ENCODE measurements at regions not wholly inside any gene's neighbourhood (a gene's known extent, or its start where the extent isn't known, plus 50 kb on each side); places are given as distances from the start of the nearest gene placed in this dataset.

DNA sequence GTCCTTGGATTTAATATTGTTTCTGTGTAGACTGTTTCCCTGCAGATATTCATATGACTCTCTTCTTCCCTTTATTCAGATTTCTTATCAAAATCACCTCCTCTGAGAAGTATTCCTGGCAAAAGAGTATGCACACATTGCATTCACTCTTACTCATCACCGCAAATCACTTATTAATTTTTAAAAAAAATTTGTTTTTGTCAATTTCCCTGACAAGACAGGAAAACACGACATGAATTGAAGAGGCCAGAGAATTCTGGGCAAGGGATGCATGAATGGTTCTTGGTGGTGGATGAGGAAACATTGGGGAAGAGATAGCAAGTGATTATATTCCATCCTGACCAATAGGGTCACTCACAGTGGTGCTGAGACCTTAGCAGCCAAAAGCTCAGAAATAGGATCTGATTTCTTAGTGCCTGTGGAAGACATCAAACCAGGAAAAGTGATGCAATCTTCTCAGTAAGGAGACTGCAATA is 522.5 kb upstream of the AGA start:
- H3K9me3 ChIP-seq (ENCODE audit: low read length), result no peaks in the 10 kb centered on the region
- H3K4me1 ChIP-seq (ENCODE audit: insufficient read depth, low read length), result no peaks in the 10 kb centered on the region
- no peaks in the 10 kb centered on the region for H3K36me3 ChIP-seq (ENCODE audit: insufficient read depth, low read length)
- H3K27ac ChIP-seq (ENCODE audit: low read depth, low read length), result no peak overlapping the region
- peaks cover 0 to 4% (median 2%) of the 10 kb centered on the region in 5 donors for H3K9me3 Mint-ChIP-seq
- H3K4me3 Mint-ChIP-seq, result no peak overlapping the region
- CTCF ChIA-PET, result no interaction called here
- no peak overlapping the region for H3K27ac Mint-ChIP-seq
- no peaks in the 10 kb centered on the region for H3K36me3 Mint-ChIP-seq
- no peaks in the 10 kb centered on the region for H3K27me3 Mint-ChIP-seq
- POLR2A ChIA-PET, result no interaction called here
- no peaks in the 10 kb centered on the region for H3K27me3 ChIP-seq (ENCODE audit: insufficient read depth, low read length, poor library complexity, severe bottlenecking)
- no peak for DNase-seq
- no peak overlapping the region for H3K4me3 ChIP-seq (ENCODE audit: low read length)
- no peaks in the 10 kb centered on the region for H3K4me1 Mint-ChIP-seq

DNA sequence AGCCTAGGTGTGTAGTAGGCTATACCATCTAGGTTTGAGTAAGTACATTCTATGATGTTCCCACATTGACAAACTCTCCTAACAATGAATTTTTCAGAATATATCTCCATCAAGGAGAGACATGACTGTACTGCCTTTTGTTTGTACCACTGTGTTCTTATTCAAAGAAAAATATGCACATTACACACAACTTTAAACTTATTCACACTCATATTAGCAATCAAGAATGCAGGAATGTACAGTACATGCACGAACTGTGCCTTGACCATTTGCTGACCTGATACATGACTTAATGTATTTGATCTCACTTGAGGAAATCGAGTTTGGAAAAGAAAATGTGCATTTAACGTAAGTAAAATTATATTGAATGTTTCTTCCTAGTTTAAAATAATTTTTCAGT is 525.1 kb upstream of the AGA start:
- Mint-ChIP-seq H3K27ac (no peak overlapping the region), H3K4me3 (no peak overlapping the region), H3K27me3 (no peaks in the 10 kb centered on the region), H3K4me1 (no peaks in the 10 kb centered on the region), H3K9me3 (peaks cover 0 to 4% (median 0%) of the 10 kb centered on the region in 5 donors), H3K36me3 (no peaks in the 10 kb centered on the region)
- CTCF ChIA-PET, result no interaction called here
- no peak overlapping the region for H3K27ac ChIP-seq (ENCODE audit: low read depth, low read length)
- H3K4me3 ChIP-seq (ENCODE audit: low read length), result no peak overlapping the region
- no peaks in the 10 kb centered on the region for H3K4me1 ChIP-seq (ENCODE audit: insufficient read depth, low read length)
- H3K27me3 ChIP-seq (ENCODE audit: insufficient read depth, low read length, poor library complexity, severe bottlenecking), result no peaks in the 10 kb centered on the region
- no peak for DNase-seq
- POLR2A ChIA-PET, result no interaction called here
- H3K36me3 ChIP-seq (ENCODE audit: insufficient read depth, low read length), result no peaks in the 10 kb centered on the region
- H3K9me3 ChIP-seq (ENCODE audit: low read length), result no peaks in the 10 kb centered on the region

DNA sequence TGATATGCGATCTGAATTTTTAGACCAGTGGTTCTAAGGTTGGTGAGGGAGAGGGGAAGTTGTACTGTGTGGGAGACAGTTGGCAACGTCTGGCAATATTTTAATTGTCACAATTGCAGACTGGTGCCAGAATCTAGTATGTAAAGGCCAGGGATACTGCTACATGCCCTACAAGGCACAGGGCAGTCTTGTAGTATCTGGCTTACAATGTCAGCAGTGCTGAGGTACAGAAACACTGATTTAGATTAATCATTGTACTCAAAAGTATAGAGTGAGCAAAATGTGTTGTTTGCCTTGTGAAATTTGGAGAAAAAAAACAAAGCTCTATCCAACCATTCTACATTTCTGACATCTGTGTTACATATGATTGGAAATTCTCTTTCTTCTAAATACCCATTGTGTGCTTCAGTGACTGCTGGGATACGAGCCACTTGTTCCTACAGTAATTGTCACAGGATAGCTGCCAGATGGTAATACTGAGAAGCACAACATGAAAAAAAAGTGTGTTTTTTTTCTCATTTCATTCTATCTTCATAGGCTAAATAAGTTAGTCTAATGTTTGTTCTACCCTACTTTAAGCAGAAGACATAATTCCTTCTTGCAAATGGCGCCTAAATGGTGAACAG is 526.7 kb upstream of the AGA start:
- no peaks in the 10 kb centered on the region for H3K27me3 ChIP-seq (ENCODE audit: insufficient read depth, low read length, poor library complexity, severe bottlenecking)
- Mint-ChIP-seq H3K4me1 (no peaks in the 10 kb centered on the region), H3K36me3 (no peaks in the 10 kb centered on the region), H3K9me3 (peaks cover 0 to 4% (median 3%) of the 10 kb centered on the region in 5 donors), H3K27me3 (no peaks in the 10 kb centered on the region), H3K27ac (no peak overlapping the region), H3K4me3 (no peak overlapping the region)
- no peak for DNase-seq
- H3K9me3 ChIP-seq (ENCODE audit: low read length), result no peaks in the 10 kb centered on the region
- no peak overlapping the region for H3K4me3 ChIP-seq (ENCODE audit: low read length)
- ChIA-PET POLR2A (no interaction called here), CTCF (no interaction called here)
- H3K36me3 ChIP-seq (ENCODE audit: insufficient read depth, low read length), result no peaks in the 10 kb centered on the region
- no peak overlapping the region for H3K27ac ChIP-seq (ENCODE audit: low read depth, low read length)
- H3K4me1 ChIP-seq (ENCODE audit: insufficient read depth, low read length), result no peaks in the 10 kb centered on the region

DNA sequence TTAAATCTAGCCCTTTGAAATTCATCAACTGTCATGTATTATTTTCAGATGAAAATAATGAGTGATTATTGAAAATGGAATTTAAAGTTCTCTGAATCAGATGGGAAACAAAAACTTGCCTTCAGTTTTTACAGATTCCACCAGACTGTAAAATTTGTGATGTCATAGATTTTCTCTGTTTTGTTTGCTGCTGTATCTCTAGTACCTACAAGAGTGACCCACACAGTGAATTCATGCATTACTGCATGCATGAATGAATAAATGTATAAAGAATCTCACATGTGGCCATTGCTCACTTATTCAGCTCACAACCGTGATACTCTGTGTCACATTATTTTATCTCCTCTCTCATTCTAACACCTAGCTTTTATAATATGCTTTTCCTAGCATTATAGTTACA is 532.2 kb upstream of the AGA start:
- H3K4me3 Mint-ChIP-seq, result no peak overlapping the region
- H3K36me3 Mint-ChIP-seq, result no peaks in the 10 kb centered on the region
- H3K27ac Mint-ChIP-seq, result no peak overlapping the region
- Histone ChIP-seq H3K9me3 (ENCODE audit: low read length) (no peaks in the 10 kb centered on the region), H3K36me3 (ENCODE audit: insufficient read depth, low read length) (no peaks in the 10 kb centered on the region), H3K27me3 (ENCODE audit: insufficient read depth, low read length, poor library complexity, severe bottlenecking) (no peaks in the 10 kb centered on the region), H3K27ac (ENCODE audit: low read depth, low read length) (no peak overlapping the region), H3K4me1 (ENCODE audit: insufficient read depth, low read length) (no peaks in the 10 kb centered on the region), H3K4me3 (ENCODE audit: low read length) (no peak overlapping the region)
- CTCF ChIA-PET, result no interaction called here
- no peaks in the 10 kb centered on the region for H3K27me3 Mint-ChIP-seq
- no peaks in the 10 kb centered on the region for H3K4me1 Mint-ChIP-seq
- H3K9me3 Mint-ChIP-seq, result peaks cover 0 to 4% (median 3%) of the 10 kb centered on the region in 5 donors
- POLR2A ChIA-PET, result no interaction called here
- DNase-seq, result no peak

DNA sequence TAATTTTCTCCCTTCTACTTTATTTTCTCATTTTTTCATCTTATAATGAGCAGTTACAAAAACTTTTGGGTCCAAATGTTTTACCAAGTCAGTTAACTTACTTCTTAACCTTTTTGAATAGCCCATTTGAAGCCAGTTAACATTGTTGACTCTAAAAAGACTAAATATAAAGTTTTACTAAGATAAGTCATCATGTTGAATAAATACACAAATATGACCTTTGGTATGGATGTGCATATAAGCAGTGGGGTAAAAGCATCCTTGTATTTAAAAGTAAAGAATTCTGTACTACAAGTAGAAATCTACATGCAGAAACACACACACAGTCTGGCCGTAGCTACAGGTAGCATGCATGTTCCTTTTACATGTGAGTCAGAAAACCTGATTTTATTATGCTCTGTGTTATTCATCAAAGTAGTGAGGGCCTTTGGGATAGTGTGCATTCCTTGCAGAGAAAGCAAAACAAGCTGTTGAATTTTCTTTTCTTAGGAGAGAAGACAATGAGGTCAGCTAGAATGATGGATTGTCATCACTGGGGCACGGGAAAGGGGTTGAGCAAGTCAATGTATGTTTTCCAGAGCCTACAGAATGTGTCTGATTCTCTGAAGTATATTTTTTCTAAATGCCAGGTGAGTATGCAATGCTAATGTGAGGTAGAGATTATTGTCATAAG is 533.2 kb upstream of the AGA start:
- Histone ChIP-seq H3K27me3 (ENCODE audit: insufficient read depth, low read length, poor library complexity, severe bottlenecking) (no peaks in the 10 kb centered on the region), H3K27ac (ENCODE audit: low read depth, low read length) (no peak overlapping the region), H3K4me3 (ENCODE audit: low read length) (no peak overlapping the region), H3K36me3 (ENCODE audit: insufficient read depth, low read length) (no peaks in the 10 kb centered on the region), H3K4me1 (ENCODE audit: insufficient read depth, low read length) (no peaks in the 10 kb centered on the region), H3K9me3 (ENCODE audit: low read length) (no peaks in the 10 kb centered on the region)
- ChIA-PET POLR2A (no interaction called here), CTCF (no interaction called here)
- H3K4me3 Mint-ChIP-seq, result no peak overlapping the region
- DNase-seq, result no peak
- no peak overlapping the region for H3K27ac Mint-ChIP-seq
- H3K4me1 Mint-ChIP-seq, result no peaks in the 10 kb centered on the region
- H3K9me3 Mint-ChIP-seq, result peaks cover 0 to 4% (median 3%) of the 10 kb centered on the region in 5 donors
- H3K36me3 Mint-ChIP-seq, result no peaks in the 10 kb centered on the region
- no peaks in the 10 kb centered on the region for H3K27me3 Mint-ChIP-seq

DNA sequence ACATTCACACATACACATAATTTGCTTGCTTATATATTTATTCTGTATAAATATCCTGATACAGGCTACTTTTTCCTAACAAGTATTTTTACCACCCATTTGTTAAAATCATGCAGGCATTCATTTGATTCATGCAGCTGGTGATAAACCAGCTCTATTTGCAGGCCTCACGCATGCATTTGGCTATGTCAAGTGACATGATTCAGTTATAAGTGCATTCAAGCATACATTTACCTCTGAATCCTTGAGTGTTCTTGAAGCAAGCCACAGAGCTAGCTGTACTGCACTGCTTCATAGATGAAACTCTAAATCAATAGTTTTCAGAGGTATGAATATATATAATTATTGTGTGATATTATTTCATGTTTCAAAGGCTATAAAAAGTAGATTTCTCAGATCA is 544.0 kb upstream of the AGA start:
- no peaks in the 10 kb centered on the region for H3K36me3 Mint-ChIP-seq
- no peaks in the 10 kb centered on the region for H3K4me1 Mint-ChIP-seq
- no peak overlapping the region for H3K27ac Mint-ChIP-seq
- Histone ChIP-seq H3K27me3 (ENCODE audit: insufficient read depth, low read length, poor library complexity, severe bottlenecking) (no peaks in the 10 kb centered on the region), H3K4me3 (ENCODE audit: low read length) (no peak overlapping the region), H3K9me3 (ENCODE audit: low read length) (no peaks in the 10 kb centered on the region), H3K27ac (ENCODE audit: low read depth, low read length) (no peak overlapping the region), H3K36me3 (ENCODE audit: insufficient read depth, low read length) (no peaks in the 10 kb centered on the region), H3K4me1 (ENCODE audit: insufficient read depth, low read length) (no peaks in the 10 kb centered on the region)
- ChIA-PET CTCF (no interaction called here), POLR2A (no interaction called here)
- no peak for DNase-seq
- no peaks in the 10 kb centered on the region for H3K27me3 Mint-ChIP-seq
- H3K9me3 Mint-ChIP-seq, result peaks cover 0 to 3% (median 0%) of the 10 kb centered on the region in 5 donors
- no peak overlapping the region for H3K4me3 Mint-ChIP-seq

DNA sequence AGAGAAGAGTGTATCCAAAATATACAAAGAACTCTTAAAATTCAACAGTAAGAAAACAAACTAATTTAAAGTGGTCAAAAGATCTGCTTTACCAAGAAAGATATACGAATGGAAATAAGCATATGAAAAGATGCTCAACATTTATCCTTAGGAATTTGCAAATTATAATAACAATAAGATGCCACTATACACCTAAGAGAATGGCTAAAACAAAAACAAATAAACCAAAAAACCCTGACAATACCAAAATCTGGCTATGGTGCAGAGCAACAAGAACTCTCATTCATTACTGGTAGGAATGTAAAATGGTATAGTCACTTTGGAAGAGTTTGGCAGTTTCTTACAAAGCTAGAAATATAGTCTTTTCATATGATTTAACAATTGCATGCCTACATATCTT is 545.7 kb upstream of the AGA start:
- Mint-ChIP-seq H3K36me3 (no peaks in the 10 kb centered on the region), H3K27me3 (no peaks in the 10 kb centered on the region), H3K4me3 (no peak overlapping the region), H3K27ac (no peak overlapping the region), H3K9me3 (peaks cover 0 to 3% (median 0%) of the 10 kb centered on the region in 5 donors), H3K4me1 (no peaks in the 10 kb centered on the region)
- no peak for DNase-seq
- ChIA-PET POLR2A (no interaction called here), CTCF (no interaction called here)
- Histone ChIP-seq H3K4me3 (ENCODE audit: low read length) (no peak overlapping the region), H3K4me1 (ENCODE audit: insufficient read depth, low read length) (no peaks in the 10 kb centered on the region), H3K9me3 (ENCODE audit: low read length) (no peaks in the 10 kb centered on the region), H3K27me3 (ENCODE audit: insufficient read depth, low read length, poor library complexity, severe bottlenecking) (no peaks in the 10 kb centered on the region), H3K27ac (ENCODE audit: low read depth, low read length) (no peak overlapping the region), H3K36me3 (ENCODE audit: insufficient read depth, low read length) (no peaks in the 10 kb centered on the region)

DNA sequence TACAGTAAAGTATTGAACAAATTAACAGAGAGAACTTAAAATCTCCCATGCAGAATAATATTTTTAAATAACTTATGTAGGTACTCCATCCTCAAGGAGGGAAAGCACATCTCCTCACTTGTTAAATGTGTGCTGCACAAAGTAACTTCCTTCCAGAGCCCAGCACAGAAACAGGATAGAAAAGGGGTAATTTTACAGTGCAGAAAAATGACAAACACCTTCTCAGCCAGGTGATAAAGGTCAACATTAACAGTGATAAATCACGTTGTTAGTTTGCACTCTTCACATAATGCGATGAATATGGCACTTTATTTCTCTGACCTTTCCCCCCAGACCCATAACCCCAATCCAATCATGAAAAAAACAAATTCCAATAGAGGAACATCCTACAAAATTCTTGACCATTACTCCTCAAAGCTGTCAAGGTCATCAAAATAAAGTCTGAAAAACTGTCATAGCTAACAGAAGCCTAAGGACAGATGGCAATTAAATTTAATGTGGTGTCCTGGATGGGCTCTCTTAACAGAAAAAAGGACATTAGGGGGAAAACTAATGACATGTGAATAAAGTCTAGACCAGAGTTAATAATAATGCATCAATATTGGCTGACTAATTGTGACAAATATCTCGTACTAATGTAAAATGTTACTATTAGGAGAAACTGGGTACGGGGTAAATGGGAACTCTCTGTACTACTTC is 547.4 kb upstream of the AGA start:
- Mint-ChIP-seq H3K27ac (no peak overlapping the region), H3K4me1 (no peaks in the 10 kb centered on the region), H3K36me3 (no peaks in the 10 kb centered on the region), H3K9me3 (no peaks in the 10 kb centered on the region), H3K4me3 (no peak overlapping the region), H3K27me3 (no peaks in the 10 kb centered on the region)
- Histone ChIP-seq H3K27ac (ENCODE audit: low read depth, low read length) (no peak overlapping the region), H3K36me3 (ENCODE audit: insufficient read depth, low read length) (no peaks in the 10 kb centered on the region), H3K27me3 (ENCODE audit: insufficient read depth, low read length, poor library complexity, severe bottlenecking) (no peaks in the 10 kb centered on the region), H3K4me3 (ENCODE audit: low read length) (no peak overlapping the region), H3K4me1 (ENCODE audit: insufficient read depth, low read length) (no peaks in the 10 kb centered on the region), H3K9me3 (ENCODE audit: low read length) (no peaks in the 10 kb centered on the region)
- ChIA-PET CTCF (no interaction called here), POLR2A (no interaction called here)
- no peak for DNase-seq
